ENCODE measurements at regions not wholly inside any gene's neighbourhood (a gene's known extent, or its start where the extent isn't known, plus 50 kb on each side); places are given as distances from the start of the nearest gene placed in this dataset.

- ATAC-seq (ENCODE audit: insufficient read depth, low read depth) (no peak), DNase-seq (no peak)
- H3K9ac ChIP-seq (ENCODE audit: low read depth, low read length): no peak overlapping the region
- no peak overlapping the region for H3K4me2 ChIP-seq (ENCODE audit: insufficient read depth, low read length)
- H3K4me1 ChIP-seq (ENCODE audit: insufficient read depth, low read length): no peaks in the 10 kb centered on the region
- no peaks in the 10 kb centered on the region for H3K36me3 ChIP-seq (ENCODE audit: insufficient read depth, low read length)
- H2AFZ ChIP-seq (ENCODE audit: low read depth, low read length): no peak overlapping the region
- TF ChIP-seq EZH2 (IDR thresholded peaks at IDR 0.05; ENCODE audit: borderline replicate concordance, low read depth, low read length, severe bottlenecking): no peak
- TF ChIP-seq CTCF (IDR thresholded peaks at IDR 0.05; ENCODE audit: borderline replicate concordance, extremely low read depth, low read length, poor library complexity, severe bottlenecking): no peak
- H4K20me1 ChIP-seq (ENCODE audit: insufficient read depth, low read length): no peaks in the 10 kb centered on the region; the same call in 1 of the 2 replicates
- H3K27ac ChIP-seq (ENCODE audit: low read length): no peak overlapping the region
- no peak overlapping the region for H3K4me3 ChIP-seq (ENCODE audit: low read depth in 1 of 2, low read length in 2 of 2)
- no peaks in the 10 kb centered on the region for H3K9me3 ChIP-seq (ENCODE audit: insufficient read depth, low read length, severe bottlenecking)
- no peaks in the 10 kb centered on the region for H3K79me2 ChIP-seq (ENCODE audit: insufficient read depth, low read length)
- H3K27me3 ChIP-seq (ENCODE audit: insufficient read depth, low read length, poor library complexity): peaks cover 4% of the 10 kb centered on the region
Observed at GRCh38 chr2:120561379-120562035, 174.2 kb upstream of the GLI2 start.

GRCh38 chr2:120562218-120563005, 173.3 kb upstream of the GLI2 start:
- Histone ChIP-seq H3K4me1 (ENCODE audit: insufficient read depth, low read length) (no peaks in the 10 kb centered on the region), H3K36me3 (ENCODE audit: insufficient read depth, low read length) (no peaks in the 10 kb centered on the region)
- ATAC-seq (ENCODE audit: insufficient read depth, low read depth): no peak

GRCh38 chr2:120563616-120564015, 172.1 kb upstream of the GLI2 start:
- H3K4me2 ChIP-seq (ENCODE audit: insufficient read depth, low read length): no peak overlapping the region
- no peak overlapping the region for H2AFZ ChIP-seq (ENCODE audit: low read depth, low read length)
- H3K9me3 ChIP-seq (ENCODE audit: insufficient read depth, low read length, severe bottlenecking): no peaks in the 10 kb centered on the region
- no peak overlapping the region for H3K9ac ChIP-seq (ENCODE audit: low read depth, low read length)
- no peak for DNase-seq
- ATAC-seq (ENCODE audit: insufficient read depth, low read depth): no peak
- no peak overlapping the region for H3K27ac ChIP-seq (ENCODE audit: low read length)
- no peak overlapping the region for H3K4me3 ChIP-seq (ENCODE audit: low read depth in 1 of 2, low read length in 2 of 2)
- H3K36me3 ChIP-seq (ENCODE audit: insufficient read depth, low read length): no peaks in the 10 kb centered on the region
- no peaks in the 10 kb centered on the region for H3K4me1 ChIP-seq (ENCODE audit: insufficient read depth, low read length)
- H4K20me1 ChIP-seq (ENCODE audit: insufficient read depth, low read length): no peaks in the 10 kb centered on the region; the same call in 1 of the 2 replicates
- H3K27me3 ChIP-seq (ENCODE audit: insufficient read depth, low read length, poor library complexity): peaks cover 4% of the 10 kb centered on the region
- TF ChIP-seq EZH2 (IDR thresholded peaks at IDR 0.05; ENCODE audit: borderline replicate concordance, low read depth, low read length, severe bottlenecking) (no peak), CTCF (IDR thresholded peaks at IDR 0.05; ENCODE audit: borderline replicate concordance, extremely low read depth, low read length, poor library complexity, severe bottlenecking) (no peak)
- H3K79me2 ChIP-seq (ENCODE audit: insufficient read depth, low read length): no peaks in the 10 kb centered on the region

More at GRCh38 chr2:120562218-120563005, 173.3 kb upstream of the GLI2 start:
- Histone ChIP-seq H3K4me2 (ENCODE audit: insufficient read depth, low read length) (no peak overlapping the region), H3K4me3 (ENCODE audit: low read depth in 1 of 2, low read length in 2 of 2) (no peak overlapping the region), H3K27ac (ENCODE audit: low read length) (no peak overlapping the region), H2AFZ (ENCODE audit: low read depth, low read length) (no peak overlapping the region), H3K27me3 (ENCODE audit: insufficient read depth, low read length, poor library complexity) (peaks cover 4% of the 10 kb centered on the region), H3K79me2 (ENCODE audit: insufficient read depth, low read length) (no peaks in the 10 kb centered on the region), H4K20me1 (ENCODE audit: insufficient read depth, low read length) (no peaks in the 10 kb centered on the region; the same call in 1 of the 2 replicates), H3K9me3 (ENCODE audit: insufficient read depth, low read length, severe bottlenecking) (no peaks in the 10 kb centered on the region), H3K9ac (ENCODE audit: low read depth, low read length) (no peak overlapping the region)
- no peak for TF ChIP-seq CTCF (IDR thresholded peaks at IDR 0.05; ENCODE audit: borderline replicate concordance, extremely low read depth, low read length, poor library complexity, severe bottlenecking)
- no peak for TF ChIP-seq EZH2 (IDR thresholded peaks at IDR 0.05; ENCODE audit: borderline replicate concordance, low read depth, low read length, severe bottlenecking)
- DNase-seq: no peak
